ENCODE measurements at regions not wholly inside any gene's neighbourhood (a gene's known extent, or its start where the extent isn't known, plus 50 kb on each side); places are given as distances from the start of the nearest gene placed in this dataset.

- no peak for TF ChIP-seq SUPT20H (IDR thresholded peaks at IDR 0.05; ENCODE audit: borderline replicate concordance, control insufficient read depth, low read depth, low read length)
- TF ChIP-seq SIN3A (IDR thresholded peaks at IDR 0.05; ENCODE audit: low read depth, low read length): no peak
- TF ChIP-seq SPI1 (IDR thresholded peaks at IDR 0.05; ENCODE audit: borderline replicate concordance, insufficient read depth, low read depth, low read length): no peak
- TF ChIP-seq, protein P1, sequence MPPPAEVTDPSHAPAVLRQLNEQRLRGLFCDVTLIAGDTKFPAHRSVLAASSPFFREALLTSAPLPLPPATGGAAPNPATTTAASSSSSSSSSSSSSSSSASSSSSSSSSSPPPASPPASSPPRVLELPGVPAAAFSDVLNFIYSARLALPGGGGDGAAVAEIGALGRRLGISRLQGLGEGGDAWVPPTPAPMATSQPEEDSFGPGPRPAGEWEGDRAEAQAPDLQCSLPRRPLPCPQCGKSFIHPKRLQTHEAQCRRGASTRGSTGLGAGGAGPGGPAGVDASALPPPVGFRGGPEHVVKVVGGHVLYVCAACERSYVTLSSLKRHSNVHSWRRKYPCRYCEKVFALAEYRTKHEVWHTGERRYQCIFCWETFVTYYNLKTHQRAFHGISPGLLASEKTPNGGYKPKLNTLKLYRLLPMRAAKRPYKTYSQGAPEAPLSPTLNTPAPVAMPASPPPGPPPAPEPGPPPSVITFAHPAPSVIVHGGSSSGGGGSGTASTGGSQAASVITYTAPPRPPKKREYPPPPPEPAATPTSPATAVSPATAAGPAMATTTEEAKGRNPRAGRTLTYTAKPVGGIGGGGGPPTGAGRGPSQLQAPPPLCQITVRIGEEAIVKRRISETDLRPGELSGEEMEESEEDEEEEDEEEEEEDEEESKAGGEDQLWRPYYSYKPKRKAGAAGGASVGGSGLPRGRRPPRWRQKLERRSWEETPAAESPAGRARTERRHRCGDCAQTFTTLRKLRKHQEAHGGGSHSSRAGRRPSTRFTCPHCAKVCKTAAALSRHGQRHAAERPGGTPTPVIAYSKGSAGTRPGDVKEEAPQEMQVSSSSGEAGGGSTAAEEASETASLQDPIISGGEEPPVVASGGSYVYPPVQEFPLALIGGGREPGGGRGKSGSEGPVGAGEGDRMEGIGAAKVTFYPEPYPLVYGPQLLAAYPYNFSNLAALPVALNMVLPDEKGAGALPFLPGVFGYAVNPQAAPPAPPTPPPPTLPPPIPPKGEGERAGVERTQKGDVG (CRISPR knock-in tag; IDR thresholded peaks at IDR 0.05): no peak
- TF ChIP-seq BHLHE40 (IDR thresholded peaks at IDR 0.05; ENCODE audit: borderline replicate concordance in 1 of 2, low read depth in 2 of 2, low read length in 1 of 2): no peak
- no peak for TF ChIP-seq ZBED1 (IDR thresholded peaks at IDR 0.05; ENCODE audit: borderline replicate concordance)
- no peak for TF ChIP-seq SMAD1 (IDR thresholded peaks at IDR 0.05; ENCODE audit: low read depth, partially characterized antibody)
- peak; percentile 72 for TF ChIP-seq MEF2B (IDR thresholded peaks at IDR 0.05; ENCODE audit: partially characterized antibody, poor library complexity, severe bottlenecking)
- TF ChIP-seq, protein P2, sequence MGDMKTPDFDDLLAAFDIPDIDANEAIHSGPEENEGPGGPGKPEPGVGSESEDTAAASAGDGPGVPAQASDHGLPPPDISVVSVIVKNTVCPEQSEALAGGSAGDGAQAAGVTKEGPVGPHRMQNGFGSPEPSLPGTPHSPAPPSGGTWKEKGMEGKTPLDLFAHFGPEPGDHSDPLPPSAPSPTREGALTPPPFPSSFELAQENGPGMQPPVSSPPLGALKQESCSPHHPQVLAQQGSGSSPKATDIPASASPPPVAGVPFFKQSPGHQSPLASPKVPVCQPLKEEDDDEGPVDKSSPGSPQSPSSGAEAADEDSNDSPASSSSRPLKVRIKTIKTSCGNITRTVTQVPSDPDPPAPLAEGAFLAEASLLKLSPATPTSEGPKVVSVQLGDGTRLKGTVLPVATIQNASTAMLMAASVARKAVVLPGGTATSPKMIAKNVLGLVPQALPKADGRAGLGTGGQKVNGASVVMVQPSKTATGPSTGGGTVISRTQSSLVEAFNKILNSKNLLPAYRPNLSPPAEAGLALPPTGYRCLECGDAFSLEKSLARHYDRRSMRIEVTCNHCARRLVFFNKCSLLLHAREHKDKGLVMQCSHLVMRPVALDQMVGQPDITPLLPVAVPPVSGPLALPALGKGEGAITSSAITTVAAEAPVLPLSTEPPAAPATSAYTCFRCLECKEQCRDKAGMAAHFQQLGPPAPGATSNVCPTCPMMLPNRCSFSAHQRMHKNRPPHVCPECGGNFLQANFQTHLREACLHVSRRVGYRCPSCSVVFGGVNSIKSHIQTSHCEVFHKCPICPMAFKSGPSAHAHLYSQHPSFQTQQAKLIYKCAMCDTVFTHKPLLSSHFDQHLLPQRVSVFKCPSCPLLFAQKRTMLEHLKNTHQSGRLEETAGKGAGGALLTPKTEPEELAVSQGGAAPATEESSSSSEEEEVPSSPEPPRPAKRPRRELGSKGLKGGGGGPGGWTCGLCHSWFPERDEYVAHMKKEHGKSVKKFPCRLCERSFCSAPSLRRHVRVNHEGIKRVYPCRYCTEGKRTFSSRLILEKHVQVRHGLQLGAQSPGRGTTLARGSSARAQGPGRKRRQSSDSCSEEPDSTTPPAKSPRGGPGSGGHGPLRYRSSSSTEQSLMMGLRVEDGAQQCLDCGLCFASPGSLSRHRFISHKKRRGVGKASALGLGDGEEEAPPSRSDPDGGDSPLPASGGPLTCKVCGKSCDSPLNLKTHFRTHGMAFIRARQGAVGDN (IDR thresholded peaks at IDR 0.05): no peak
- no peak for TF ChIP-seq NR2C1 (IDR thresholded peaks at IDR 0.05)
- TF ChIP-seq EGR1 (IDR thresholded peaks at IDR 0.05; ENCODE audit: borderline replicate concordance in 1 of 2, low read depth in 2 of 2, low read length in 2 of 2): no peak
- TF ChIP-seq IKZF1 (conservative IDR thresholded peaks at IDR 0.05): 0 out of 2 replicates have a peak, but pooled peaks have one; percentile 26
- TF ChIP-seq RUNX3 (IDR thresholded peaks at IDR 0.05; ENCODE audit: low read length): peak; percentile 31; the same call in 1 of the 2 replicates
- TF ChIP-seq POU2F2 (IDR thresholded peaks at IDR 0.05; ENCODE audit: borderline replicate concordance, low read depth, low read length): no peak
- TF ChIP-seq, protein P3, sequence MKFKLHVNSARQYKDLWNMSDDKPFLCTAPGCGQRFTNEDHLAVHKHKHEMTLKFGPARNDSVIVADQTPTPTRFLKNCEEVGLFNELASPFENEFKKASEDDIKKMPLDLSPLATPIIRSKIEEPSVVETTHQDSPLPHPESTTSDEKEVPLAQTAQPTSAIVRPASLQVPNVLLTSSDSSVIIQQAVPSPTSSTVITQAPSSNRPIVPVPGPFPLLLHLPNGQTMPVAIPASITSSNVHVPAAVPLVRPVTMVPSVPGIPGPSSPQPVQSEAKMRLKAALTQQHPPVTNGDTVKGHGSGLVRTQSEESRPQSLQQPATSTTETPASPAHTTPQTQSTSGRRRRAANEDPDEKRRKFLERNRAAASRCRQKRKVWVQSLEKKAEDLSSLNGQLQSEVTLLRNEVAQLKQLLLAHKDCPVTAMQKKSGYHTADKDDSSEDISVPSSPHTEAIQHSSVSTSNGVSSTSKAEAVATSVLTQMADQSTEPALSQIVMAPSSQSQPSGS (IDR thresholded peaks at IDR 0.05; ENCODE audit: low read length): no peak; the same call in 1 of the 2 replicates
- TF ChIP-seq CBX5 (IDR thresholded peaks at IDR 0.05; ENCODE audit: low read depth): no peak
- TF ChIP-seq, protein P4, sequence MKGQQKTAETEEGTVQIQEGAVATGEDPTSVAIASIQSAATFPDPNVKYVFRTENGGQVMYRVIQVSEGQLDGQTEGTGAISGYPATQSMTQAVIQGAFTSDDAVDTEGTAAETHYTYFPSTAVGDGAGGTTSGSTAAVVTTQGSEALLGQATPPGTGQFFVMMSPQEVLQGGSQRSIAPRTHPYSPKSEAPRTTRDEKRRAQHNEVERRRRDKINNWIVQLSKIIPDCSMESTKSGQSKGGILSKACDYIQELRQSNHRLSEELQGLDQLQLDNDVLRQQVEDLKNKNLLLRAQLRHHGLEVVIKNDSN (IDR thresholded peaks at IDR 0.05; ENCODE audit: borderline replicate concordance, extremely low read length, insufficient read depth, low read depth, low read length): no peak
- no peak for TF ChIP-seq RB1 (IDR thresholded peaks at IDR 0.05; ENCODE audit: borderline replicate concordance)
- TF ChIP-seq ZNF274 (IDR thresholded peaks at IDR 0.05; ENCODE audit: insufficient read depth, insufficient read length): no peak
- no peak for TF ChIP-seq TCF7 (IDR thresholded peaks at IDR 0.05; ENCODE audit: borderline replicate concordance)
Measured at GRCh38 chr2:13480057-13480456, 763.3 kb downstream of the TRIB2 start (continued).
